Fibroblast of pulmonary artery (primary cell): ENCODE measurements at regions not wholly inside any gene's neighbourhood (a gene's known extent, or its start where the extent isn't known, plus 50 kb on each side); places are given as distances from the start of the nearest gene placed in this dataset.
A peak's percentile ranks its signal among the peaks of the same experiment; 100 is the strongest.

Experiments used
- DNase-seq: peaks from one replicate; pipeline ENCODE4 v3.0.0-alpha.2; 2010; ENCODE audit warnings: low read depth
- H3K4me3 ChIP-seq: replicated peaks from 2 replicates; pipeline ENCODE4 v1.5.1; 2011; ENCODE audit warnings: low read depth, mild to moderate bottlenecking, control low read depth, low read length, moderate library complexity
- TF ChIP-seq, protein P1 (sequence below): IDR thresholded peaks from 2 replicates; pipeline ENCODE4 v1.5.1; 2011; ENCODE audit warnings: mild to moderate bottlenecking, control low read depth, low read length, inconsistent platforms; ENCODE audit errors: missing control alignments

DNA sequence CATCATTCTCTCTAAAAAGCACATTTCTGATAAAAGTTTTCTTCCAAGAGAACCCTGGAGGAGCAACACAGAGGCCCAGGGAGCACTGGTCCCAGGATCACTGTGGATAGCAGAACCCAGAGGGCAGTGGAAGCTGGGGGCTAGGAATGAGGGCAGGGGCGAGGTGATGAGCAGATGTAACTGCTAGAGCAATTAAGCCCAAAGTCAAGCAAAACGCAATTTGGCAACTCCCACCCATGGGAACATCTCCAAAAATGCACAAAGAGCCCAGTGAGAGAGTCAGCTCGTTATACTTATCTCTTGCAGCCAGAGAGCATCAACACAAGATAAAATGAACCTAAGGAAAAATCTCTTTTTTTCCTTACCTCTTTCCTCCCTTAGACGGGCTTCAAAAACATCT is 284.2 kb downstream of the TBC1D4 start:
- no peak overlapping the region for H3K4me3 ChIP-seq
- TF ChIP-seq, protein P1, sequence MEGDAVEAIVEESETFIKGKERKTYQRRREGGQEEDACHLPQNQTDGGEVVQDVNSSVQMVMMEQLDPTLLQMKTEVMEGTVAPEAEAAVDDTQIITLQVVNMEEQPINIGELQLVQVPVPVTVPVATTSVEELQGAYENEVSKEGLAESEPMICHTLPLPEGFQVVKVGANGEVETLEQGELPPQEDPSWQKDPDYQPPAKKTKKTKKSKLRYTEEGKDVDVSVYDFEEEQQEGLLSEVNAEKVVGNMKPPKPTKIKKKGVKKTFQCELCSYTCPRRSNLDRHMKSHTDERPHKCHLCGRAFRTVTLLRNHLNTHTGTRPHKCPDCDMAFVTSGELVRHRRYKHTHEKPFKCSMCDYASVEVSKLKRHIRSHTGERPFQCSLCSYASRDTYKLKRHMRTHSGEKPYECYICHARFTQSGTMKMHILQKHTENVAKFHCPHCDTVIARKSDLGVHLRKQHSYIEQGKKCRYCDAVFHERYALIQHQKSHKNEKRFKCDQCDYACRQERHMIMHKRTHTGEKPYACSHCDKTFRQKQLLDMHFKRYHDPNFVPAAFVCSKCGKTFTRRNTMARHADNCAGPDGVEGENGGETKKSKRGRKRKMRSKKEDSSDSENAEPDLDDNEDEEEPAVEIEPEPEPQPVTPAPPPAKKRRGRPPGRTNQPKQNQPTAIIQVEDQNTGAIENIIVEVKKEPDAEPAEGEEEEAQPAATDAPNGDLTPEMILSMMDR = no peak
- no peak for DNase-seq

DNA sequence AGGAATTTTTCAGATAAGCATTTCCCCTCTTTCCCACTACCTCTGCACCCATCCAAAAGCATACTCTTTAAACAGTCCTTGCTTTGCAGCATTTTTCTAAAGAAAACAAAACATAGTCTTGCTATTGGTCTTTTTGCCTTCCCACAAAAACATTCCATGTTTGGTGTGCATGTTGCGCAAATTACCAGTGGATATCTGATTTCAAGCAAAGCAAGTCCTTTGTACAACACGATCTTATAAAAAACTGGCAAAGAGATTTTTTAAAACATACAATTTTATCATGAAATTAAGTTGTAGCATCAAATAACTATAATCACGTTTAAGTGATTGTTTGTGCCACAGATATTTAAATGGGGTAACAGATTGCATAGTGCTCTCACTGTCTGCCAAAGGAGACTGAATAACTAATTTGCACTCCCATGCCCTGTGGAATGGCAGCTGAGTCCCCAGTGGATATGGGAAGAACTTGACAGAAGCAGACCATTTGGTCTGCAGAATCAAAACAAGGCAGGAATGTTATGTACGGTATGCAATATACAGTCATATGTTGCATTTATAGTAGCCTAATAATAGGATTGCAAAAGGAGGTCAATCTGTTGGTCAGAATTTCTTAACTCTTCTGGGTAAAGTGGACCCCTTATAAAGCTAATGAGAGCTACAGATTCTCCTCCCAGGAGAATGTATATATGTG is 285.7 kb downstream of the TBC1D4 start:
- no peak overlapping the region for H3K4me3 ChIP-seq
- DNase-seq = peak; percentile 77
- TF ChIP-seq, protein P1 = no peak

DNA sequence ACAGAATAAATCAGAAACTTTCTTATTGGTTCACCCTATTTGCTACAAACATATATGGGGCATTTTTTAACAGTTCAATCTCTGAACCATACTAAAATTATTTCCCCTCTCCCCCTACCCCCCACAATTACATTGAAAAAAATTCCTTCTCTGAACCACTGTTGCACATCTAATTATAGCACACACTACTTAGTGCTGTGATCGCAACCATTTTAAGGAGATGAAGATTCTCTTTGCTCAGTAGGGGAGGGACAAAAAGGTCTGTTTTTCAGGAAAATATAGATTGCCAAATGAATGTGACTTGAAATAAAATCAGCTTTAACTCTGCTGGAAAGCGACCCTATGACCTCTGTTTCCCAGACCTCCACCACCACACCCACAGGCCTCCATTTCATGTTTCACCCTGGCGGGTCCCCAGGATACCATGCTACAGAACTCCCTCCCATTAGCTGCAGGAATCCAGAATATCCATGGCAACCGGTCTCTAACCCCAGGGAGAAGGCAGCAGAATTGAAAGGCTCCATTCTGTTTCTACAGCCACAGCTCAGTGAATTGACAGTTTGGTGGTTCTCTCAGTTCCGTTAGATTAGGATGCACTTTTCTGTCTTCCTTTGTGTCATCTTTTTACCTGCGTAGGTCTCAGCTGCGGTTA is 286.3 kb downstream of the TBC1D4 start:
- peak; percentile 32 for DNase-seq
- TF ChIP-seq, protein P1 = no peak
- no peak overlapping the region for H3K4me3 ChIP-seq

DNA sequence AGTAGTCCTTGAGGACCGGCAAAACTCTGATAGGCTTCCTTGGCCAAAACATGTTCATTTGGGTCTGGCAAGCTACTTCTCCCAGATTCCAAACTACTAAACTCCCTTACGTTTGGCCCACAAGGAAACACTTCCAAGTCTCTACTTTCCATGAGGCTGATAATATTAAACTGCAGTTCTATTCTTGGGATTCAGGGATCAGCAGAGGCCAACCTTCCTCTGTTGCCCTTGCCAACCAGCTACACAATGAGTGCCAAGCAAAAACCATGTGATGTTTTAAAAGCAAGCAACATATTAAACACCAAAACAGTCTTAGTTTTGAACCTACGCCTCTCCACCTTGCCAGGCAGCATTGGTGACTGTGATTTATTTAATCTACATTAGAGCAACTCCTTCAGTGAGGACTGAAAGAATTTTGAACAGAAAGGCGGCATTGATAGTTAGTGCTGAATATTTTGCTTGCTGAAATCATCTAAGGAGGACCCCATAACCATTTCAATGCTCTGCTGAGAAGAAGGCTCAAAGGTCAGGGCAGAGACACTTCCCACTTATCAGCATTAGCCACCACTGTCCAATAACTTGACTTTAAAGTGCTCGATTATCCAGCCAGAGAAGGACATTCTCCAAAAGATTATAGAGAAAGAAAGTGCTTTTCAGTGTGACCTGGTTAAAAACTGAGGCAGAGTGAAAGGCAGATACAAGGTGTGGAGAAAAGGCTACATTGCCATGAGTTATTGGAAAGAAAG is 287.1 kb downstream of the TBC1D4 start:
- DNase-seq = peak; percentile 16
- no peak overlapping the region for H3K4me3 ChIP-seq
- TF ChIP-seq, protein P1 = no peak

DNA sequence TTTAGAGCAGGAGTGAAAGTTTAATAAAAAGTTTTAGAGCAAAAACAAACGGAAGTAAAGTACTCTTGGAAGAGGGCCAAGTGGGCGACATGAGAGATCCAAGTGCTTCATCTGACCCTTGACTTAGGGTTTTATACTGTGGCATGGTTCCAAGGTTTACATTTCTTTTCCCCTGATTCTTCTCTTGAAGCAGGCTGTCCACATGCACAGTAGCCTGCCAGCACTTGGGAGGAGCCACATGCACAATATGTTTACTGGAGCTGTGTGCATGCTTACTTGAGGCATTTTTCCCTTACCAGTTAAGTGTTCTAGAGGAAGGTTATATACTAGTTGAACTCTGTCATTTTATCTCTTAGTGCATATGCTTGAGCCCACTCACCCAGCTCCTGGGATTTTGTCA is 295.6 kb downstream of the TBC1D4 start:
- no peak overlapping the region for H3K4me3 ChIP-seq
- DNase-seq = peak; percentile 34
- TF ChIP-seq, protein P1 = no peak

DNA sequence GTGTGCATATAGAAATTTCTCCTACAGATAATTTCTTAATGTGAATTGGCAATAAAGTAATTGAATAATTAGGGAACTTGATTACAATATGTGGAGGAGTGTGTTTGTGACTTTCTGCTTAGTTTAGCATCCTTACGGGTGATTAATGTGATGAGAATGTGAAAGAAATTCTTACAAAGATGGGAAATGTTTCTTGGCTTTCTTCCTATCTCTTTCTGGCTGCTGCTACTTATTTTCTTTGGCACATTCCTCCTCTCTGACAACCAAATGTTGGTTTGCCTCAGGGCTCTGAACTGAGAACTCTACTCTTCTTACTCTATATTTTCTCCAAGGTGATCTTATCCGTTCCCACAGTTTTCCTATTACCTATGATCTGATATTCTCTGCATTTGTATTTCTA is 300.1 kb downstream of the TBC1D4 start:
- H3K4me3 ChIP-seq = no peak overlapping the region
- DNase-seq = peak; percentile 92

More for the DNA sequence above, 300.1 kb downstream of the TBC1D4 start:
- TF ChIP-seq, protein P1 = no peak
